Sigmoid colon (tissue), 6 donors: ENCODE measurements at regions not wholly inside any gene's neighbourhood (a gene's known extent, or its start where the extent isn't known, plus 50 kb on each side); places are given as distances from the start of the nearest gene placed in this dataset.

Source experiments
- DNase-seq: peaks from one replicate; pipeline ENCODE4 v3.0.0-alpha.2; 2019
- H3K27ac ChIP-seq, 4 donors: fragments of 200-600 bp; sonication (generic); one replicate each; pipeline ENCODE4 v1.5.1; 2016 to 2019; ENCODE audit warnings: mild to moderate bottlenecking in 1 of 4
- H3K27me3 ChIP-seq, 3 donors: fragments of 200-600 bp; sonication (generic); one replicate each; pipeline ENCODE4 v1.5.1; 2019; ENCODE audit warnings: mild to moderate bottlenecking in 1 of 3
- H3K36me3 ChIP-seq, 4 donors: fragments of 200-600 bp; sonication (generic); one replicate each; pipeline ENCODE4 v1.5.1; 2016 to 2019
- H3K4me1 ChIP-seq, 4 donors: fragments of 200-600 bp; sonication (generic); one replicate each; pipeline ENCODE4 v1.5.1; 2017 to 2019
- H3K4me3 ChIP-seq, 4 donors: fragments of 200-600 bp; sonication (generic); one replicate each; pipeline ENCODE4 v1.5.1; 2017 to 2019; ENCODE audit warnings: mild to moderate bottlenecking in 2 of 4, moderate library complexity in 1 of 4
- H3K9me3 ChIP-seq, 4 donors: fragments of 200-600 bp in 3 of 4; sonication (generic) in 3 of 4; one replicate each; pipeline versions ENCODE4 v1.5.1 to v1.6.1; 2013 to 2019
- EP300 ChIP-seq, 4 donors: sonication (generic); formaldehyde crosslinking; IDR thresholded peaks; one replicate each; pipeline ENCODE4 v1.6.1; 2017; ENCODE audit warnings: antibody characterized with exemption in 4 of 4
- POLR2A ChIP-seq, 2 donors: fragments of 450-650 bp; IDR thresholded peaks; one replicate each; pipeline ENCODE4 v1.6.1; 2016; ENCODE audit warnings: antibody characterized with exemption in 2 of 2, mild to moderate bottlenecking in 2 of 2, moderate library complexity in 2 of 2
- POLR2AphosphoS5 ChIP-seq, 4 donors: sonication (generic); formaldehyde crosslinking; IDR thresholded peaks; one replicate each; pipeline ENCODE4 v1.6.1; 2017; ENCODE audit warnings: antibody characterized with exemption in 4 of 4
- WGBS, 2 donors: extraction: QIAGEN DNeasy Blood & Tissue Kit; methylation state at CpG; one replicate each; pipeline ENCODE4 v1.1.7; 2013; 5-methylcytosine and 5-hydroxymethylcytosine counted together
- intact Hi-C: fragments of 100-400 bp; cut with DNase I; formaldehyde crosslinking; loops from one replicate; pipeline ENCODE4 v1.15.1; 2023
- TF ChIP-seq, protein P1 (sequence below), 4 experiments: fragments of 450-650 bp in 3 of 4; fragments of 200-600 bp in 1 of 4; IDR thresholded peaks; one replicate each; pipeline ENCODE4 v1.5.1; 2016 to 2019; ENCODE audit warnings: antibody characterized with exemption in 4 of 4, mild to moderate bottlenecking in 3 of 4, moderate library complexity in 2 of 4
- donor health status: healthy with polysubstance abuse.
- donor health status: healthy.

DNA sequence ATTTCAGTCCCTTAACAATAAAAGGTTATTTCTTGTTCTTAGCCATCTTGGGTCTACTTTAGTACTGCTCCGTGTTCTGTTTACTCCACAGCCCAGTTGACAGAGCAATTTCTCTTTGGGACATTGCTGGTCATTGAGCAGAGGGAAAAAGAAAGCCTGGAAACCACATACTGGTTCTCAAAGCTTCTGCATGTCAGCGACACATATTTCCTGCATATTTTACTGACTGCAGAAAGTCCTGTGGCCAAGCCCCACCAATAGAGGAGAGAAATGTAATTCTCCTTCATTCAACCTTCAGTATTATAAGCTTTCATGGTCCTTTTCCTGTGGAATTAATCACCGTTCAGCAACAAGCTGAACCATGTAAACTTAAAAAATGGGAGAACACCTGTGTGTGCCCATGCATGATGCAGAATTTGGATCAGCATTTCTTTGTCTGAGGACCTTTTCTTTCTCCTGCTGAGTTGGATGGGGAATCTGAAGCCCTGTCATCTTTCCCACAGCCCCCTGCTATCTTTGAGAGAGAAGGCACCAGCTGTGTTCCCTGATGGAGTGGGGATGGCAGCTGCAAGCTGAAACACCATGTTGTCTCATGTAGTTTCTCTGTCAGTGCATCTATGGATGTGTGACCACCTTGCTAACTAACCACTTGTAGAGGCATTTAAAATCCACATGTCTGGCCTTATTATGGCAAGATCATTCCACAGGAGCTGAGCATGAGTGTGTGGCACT is 431.6 kb downstream of the MEIS1 start:
- no peaks in the 10 kb centered on the region for H3K9me3 ChIP-seq
- 62 to 63% methylated on average over 3 of the region's 3 CpGs for WGBS, 2 donors
- H3K36me3 ChIP-seq: no peaks in the 10 kb centered on the region
- peak overlapping the region; percentile 1 to 88 (median 42) for H3K27ac ChIP-seq
- peaks cover 0 to 57% (median 30%) of the 10 kb centered on the region in 4 donors for H3K4me1 ChIP-seq
- no peak overlapping the region for H3K4me3 ChIP-seq
- intact Hi-C loops: no loop called here
- no peak for DNase-seq
- no peak for TF ChIP-seq POLR2AphosphoS5 (IDR thresholded peaks at IDR 0.05)
- TF ChIP-seq, protein P1, sequence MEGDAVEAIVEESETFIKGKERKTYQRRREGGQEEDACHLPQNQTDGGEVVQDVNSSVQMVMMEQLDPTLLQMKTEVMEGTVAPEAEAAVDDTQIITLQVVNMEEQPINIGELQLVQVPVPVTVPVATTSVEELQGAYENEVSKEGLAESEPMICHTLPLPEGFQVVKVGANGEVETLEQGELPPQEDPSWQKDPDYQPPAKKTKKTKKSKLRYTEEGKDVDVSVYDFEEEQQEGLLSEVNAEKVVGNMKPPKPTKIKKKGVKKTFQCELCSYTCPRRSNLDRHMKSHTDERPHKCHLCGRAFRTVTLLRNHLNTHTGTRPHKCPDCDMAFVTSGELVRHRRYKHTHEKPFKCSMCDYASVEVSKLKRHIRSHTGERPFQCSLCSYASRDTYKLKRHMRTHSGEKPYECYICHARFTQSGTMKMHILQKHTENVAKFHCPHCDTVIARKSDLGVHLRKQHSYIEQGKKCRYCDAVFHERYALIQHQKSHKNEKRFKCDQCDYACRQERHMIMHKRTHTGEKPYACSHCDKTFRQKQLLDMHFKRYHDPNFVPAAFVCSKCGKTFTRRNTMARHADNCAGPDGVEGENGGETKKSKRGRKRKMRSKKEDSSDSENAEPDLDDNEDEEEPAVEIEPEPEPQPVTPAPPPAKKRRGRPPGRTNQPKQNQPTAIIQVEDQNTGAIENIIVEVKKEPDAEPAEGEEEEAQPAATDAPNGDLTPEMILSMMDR (IDR thresholded peaks at IDR 0.05): no peak
- no peak for TF ChIP-seq POLR2A (IDR thresholded peaks at IDR 0.05)
- TF ChIP-seq EP300 (IDR thresholded peaks at IDR 0.05): no peak
- no peaks in the 10 kb centered on the region for H3K27me3 ChIP-seq

DNA sequence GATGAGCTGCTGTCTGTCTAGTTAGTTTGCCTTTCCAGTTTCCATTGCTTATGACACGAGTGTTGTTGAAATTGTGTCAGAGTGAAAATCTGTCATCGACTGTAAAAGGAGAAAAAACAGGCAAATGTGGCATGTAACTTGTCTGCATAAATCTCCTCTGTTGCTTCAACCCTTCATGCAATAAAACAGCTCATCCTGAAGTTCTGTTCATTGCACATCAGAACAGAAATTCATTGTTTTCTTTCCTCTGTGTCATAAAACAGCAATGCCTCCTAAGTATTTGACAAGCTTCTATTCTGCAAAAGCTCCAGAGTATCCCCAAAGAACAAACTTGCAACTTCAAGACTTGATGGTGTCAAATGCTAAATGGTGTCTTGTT is 432.1 kb downstream of the MEIS1 start:
- no peak overlapping the region for H3K4me3 ChIP-seq
- H3K27ac ChIP-seq: peak overlapping the region in 3 of 4 donors; percentile 1 to 88 (median 17)
- TF ChIP-seq POLR2AphosphoS5 (IDR thresholded peaks at IDR 0.05) (no peak), POLR2A (IDR thresholded peaks at IDR 0.05) (no peak), EP300 (IDR thresholded peaks at IDR 0.05) (no peak)
- TF ChIP-seq, protein P1 (IDR thresholded peaks at IDR 0.05): no peak
- no peaks in the 10 kb centered on the region for H3K9me3 ChIP-seq
- no peaks in the 10 kb centered on the region for H3K27me3 ChIP-seq
- no peak for DNase-seq
- no peaks in the 10 kb centered on the region for H3K36me3 ChIP-seq
- intact Hi-C loops: no loop called here
- H3K4me1 ChIP-seq: peaks cover 0 to 55% (median 30%) of the 10 kb centered on the region in 4 donors
- 34 to 61% methylated on average over 2 of the region's 2 CpGs for WGBS, 2 donors

DNA sequence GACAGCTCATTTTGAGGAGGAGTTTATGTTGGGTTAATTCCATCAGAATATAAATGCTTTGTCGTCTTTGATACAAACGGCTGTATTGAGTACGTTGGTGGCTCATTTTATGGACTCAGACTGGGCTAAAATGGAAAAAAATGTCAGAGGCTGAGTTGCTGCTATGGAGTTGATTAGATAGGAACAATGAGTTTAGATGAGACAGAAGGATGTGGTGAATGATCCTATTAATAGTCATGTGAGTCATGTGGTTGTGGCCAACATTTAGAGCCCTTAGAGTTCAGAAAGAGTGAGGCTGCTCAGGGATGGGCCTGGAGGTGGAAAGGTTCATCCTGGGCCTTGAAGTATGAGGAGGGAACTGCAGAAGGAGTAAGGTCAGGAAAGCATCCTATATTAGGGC is 434.2 kb downstream of the MEIS1 start:
- no peak for TF ChIP-seq POLR2A (IDR thresholded peaks at IDR 0.05)
- TF ChIP-seq, protein P1 (IDR thresholded peaks at IDR 0.05): no peak
- TF ChIP-seq EP300 (IDR thresholded peaks at IDR 0.05): no peak
- no peak for TF ChIP-seq POLR2AphosphoS5 (IDR thresholded peaks at IDR 0.05)
- intact Hi-C loops: no loop called here

DNA sequence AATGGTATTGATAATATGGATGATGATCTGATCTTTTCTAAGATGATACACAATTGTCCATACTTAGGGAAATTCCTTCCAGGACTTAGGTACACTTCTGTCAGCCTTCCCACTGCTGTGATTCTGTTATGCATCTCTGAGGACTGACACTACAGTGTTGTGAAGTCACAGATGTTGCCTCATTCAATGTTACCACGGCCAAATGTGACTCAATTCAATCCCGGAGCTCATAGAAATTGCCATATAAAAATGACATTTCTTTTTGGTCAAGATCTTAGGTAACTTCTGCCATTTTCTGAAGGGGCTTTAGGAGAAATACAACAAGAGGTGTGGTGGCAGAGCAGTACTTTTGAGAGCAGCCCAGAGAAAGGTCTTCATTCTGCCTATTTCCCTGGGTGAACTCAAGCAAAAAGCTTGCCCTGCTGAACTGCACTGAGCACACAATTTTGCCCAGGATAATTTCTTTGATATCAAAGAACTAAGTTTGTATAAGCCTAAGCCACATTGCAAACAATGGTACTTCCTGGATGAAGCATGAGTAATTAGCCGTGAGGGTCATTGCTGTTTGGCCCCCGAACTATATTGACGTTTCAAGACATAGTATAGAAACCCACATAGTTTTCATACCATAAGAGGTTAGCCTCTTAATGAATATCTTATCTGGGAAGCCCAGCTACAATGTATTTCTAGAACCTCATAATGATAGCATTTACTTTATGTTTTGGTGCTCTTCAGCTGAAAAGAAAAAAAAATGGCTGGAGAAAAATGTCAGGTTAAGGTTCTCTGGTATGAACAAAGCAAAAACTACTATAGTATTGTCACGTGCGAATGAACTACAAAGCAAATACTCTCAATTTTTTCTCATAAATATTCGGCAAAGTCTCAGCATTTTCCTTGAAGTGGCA is 437.4 kb downstream of the MEIS1 start:
- H3K4me1 ChIP-seq: peaks cover 0 to 42% (median 36%) of the 10 kb centered on the region in 4 donors
- TF ChIP-seq EP300 (IDR thresholded peaks at IDR 0.05) (no peak), POLR2AphosphoS5 (IDR thresholded peaks at IDR 0.05) (no peak), POLR2A (IDR thresholded peaks at IDR 0.05) (no peak)
- TF ChIP-seq, protein P1 (IDR thresholded peaks at IDR 0.05): no peak
- intact Hi-C loops: no loop called here
- 53 to 70% methylated on average over 8 of the region's 8 CpGs for WGBS, 2 donors
- no peak for DNase-seq
- no peaks in the 10 kb centered on the region for H3K36me3 ChIP-seq
- no peaks in the 10 kb centered on the region for H3K27me3 ChIP-seq
- H3K4me3 ChIP-seq: peak overlapping the region in 1 of 4 donors; percentile 11
- H3K9me3 ChIP-seq: no peaks in the 10 kb centered on the region
- H3K27ac ChIP-seq: peak overlapping the region in 2 of 4 donors; percentile 61 to 88

More for the DNA sequence above, 434.2 kb downstream of the MEIS1 start:
- H3K9me3 ChIP-seq: no peaks in the 10 kb centered on the region
- 80 to 90% methylated on average over 3 of the region's 3 CpGs for WGBS, 2 donors
- H3K27me3 ChIP-seq: no peaks in the 10 kb centered on the region
- no peak for DNase-seq
- H3K27ac ChIP-seq: peak overlapping the region in 1 of 4 donors; percentile 88
- H3K4me1 ChIP-seq: peaks cover 0 to 52% (median 32%) of the 10 kb centered on the region in 4 donors
- no peaks in the 10 kb centered on the region for H3K36me3 ChIP-seq
- no peak overlapping the region for H3K4me3 ChIP-seq
